Stimulated activated naive CD4-positive, alpha-beta T cell (primary cell): ENCODE measurements at regions not wholly inside any gene's neighbourhood (a gene's known extent, or its start where the extent isn't known, plus 50 kb on each side); places are given as distances from the start of the nearest gene placed in this dataset.

Experiments
- DNase-seq, 6 experiments: peaks; one replicate each; lab custom pipeline; 2025; lab: John Stamatoyannopoulos, UW

DNA sequence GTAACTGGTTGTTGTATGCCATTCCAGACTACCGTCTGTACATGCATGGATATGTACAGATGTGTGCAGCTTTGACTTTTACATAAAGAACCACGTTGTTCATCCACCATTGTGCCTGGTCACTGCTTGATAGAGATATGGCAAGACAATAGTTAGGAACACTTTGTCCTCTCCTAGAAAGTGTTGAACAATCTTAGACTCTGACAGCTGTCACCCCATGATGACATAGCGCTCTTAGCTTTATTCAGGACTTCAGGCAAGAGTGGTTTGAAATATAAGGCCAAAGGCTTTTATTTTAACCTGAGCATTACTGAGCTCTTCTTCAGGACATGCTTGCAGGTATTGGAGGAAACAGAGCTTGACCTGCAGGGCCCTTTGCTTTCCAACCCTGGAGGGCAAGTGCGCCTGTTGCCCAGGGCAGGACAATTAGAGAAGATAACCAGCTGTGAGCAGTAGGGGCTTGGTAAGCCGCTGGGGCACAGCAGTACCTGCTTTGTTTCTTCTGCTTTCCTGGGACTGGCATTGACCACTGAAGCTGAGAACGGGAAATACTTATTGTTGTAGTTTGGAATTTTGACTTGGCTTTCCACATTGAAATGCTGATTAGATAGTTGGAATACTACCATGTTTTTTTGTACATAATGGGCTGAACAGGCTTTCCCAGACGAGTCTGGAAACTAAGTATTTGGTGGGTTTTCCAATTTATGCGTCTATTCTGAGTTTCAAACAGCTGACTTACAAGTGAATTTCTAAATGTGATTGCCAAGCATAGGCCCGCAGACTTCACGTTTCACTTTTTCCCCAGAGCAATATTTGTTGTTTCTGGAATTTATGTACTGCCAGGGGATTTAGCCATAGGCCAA, 51.1 kb downstream of the GARRE1 start:
- no peak for DNase-seq

GRCh38 chr19:34306213-34306661, 51.9 kb downstream of the GARRE1 start:
- DNase-seq: no peak

- DNase-seq: no peak
Observed at GRCh38 chr19:34306824-34307223, 52.5 kb downstream of the GARRE1 start.

DNA sequence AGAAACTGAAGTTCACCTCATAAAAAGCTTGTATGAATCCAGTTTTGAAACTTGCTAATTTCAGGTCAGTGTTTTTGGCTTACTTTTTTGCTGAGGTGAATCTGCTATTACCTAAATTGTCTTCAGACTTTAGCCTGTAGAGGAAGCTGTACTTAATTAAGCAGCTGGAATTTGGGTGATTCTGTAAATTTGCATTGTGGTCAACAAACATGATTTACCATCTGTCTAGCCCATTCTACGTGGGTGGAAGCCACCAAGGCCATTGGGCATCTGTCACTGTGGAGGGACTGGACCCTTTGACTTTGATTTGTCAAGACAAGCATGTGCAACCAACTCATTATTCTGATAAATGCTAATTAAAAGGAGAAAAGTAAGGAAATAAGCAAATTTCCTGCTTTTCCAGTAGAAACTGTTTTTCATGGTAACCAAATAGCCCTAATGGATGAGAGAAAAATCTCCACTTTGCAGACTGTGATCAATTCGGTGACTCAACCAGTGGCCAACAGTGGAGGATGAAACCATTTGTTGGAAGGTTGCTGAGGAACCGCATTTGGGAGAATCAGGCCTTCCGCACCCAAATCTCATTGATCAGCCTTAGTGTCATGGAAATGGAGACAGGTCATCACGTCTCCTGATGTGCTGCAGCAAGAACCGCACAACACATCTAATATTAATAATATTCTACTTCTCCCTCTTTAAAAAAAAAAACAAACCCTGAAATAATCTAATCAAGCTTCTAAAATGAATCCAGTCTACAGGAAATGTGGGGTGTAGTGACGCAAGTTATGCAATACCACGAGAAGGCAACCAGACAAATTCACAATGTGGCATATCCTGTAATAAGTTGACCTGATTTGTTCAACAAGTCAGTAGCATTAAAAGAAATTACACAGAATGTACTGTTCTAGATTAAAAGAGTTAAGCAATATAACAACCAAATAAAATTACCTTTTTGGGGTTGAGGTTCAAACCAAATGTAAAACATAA, 54.3 kb downstream of the GARRE1 start:
- peak in 4 of 6 experiments; percentile 8 to 77 (median 71) for DNase-seq

DNA sequence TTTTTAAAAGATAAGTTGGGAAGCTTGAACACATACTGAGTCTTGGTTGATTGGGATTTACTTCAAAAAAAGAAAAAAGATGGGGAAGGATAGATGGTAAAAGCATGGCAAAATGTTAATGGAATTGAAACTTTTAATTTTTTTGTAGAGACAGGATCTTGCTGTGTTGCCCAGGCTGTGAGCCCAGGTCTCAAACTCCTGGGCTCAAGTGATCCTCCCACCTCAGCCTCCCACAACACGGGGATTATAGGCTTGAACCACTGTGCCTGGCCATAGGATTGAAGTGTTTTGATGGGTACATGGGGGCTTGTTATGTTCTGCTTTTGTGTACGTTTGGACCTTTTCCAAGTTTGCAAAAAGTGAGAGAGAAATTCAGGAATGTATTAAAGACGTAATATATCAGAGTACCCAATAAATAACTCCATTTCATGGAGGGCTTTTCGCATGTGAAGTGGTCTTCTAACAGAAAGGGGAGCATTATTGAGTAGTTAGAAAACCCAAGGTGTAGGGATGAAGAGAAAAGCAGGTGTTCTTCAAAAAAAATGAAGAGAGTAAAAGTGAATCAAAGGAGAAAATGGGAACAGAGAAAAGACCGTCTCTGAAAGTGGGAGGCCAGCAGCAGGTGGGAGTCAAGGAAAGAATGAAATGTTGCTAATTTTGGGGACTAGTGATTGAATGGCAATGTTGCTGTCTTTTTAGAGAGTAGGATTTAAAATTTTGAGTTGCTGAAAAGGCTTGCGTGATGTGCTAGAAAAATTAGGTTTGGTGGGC, 55.2 kb downstream of the GARRE1 start:
- DNase-seq: no peak

DNA sequence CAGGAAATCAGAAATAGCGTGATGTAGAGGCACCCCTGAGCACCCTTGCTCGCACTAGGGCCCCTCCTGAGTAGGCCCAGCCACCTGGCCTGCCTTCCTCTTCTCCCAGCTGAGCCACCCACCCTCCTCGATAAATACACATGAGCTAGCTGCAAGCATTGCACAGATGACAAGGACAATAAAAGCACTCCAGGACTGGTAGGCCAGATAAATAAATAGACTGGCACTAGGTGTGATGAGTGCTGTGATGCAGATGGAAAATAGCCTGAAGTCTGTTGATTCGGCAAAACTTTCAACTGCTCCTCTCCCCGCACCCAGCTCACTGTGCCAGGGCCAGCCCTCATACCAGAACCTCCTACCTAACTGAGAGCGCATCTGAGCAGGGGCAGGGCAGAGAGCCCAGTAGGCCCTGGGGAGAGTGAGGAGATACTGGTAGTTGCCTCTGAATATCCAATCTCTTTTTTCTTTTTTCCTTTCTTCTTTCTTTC, 54.5 kb upstream of the GPI start:
- DNase-seq: peak in 1 of 6 experiments; percentile 3

DNA sequence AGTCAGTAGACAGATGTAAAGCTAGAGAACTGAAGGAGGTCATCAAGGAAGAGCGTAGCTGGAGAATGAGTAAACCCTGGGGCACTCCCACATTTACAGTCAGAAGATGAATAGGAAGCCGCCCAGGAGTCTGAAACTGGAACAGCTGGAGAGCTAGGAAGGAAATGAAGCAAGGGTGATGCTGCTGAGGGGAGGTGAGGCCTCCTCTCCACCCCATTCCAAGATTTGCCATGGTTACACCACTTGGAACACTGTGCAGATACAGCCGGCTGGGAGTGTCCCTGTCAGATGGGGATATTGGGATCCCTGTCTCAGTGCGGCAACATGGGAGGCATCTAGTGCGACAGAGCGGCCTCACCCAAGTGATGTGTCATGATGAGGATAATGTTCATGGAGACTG, 51.8 kb upstream of the GPI start:
- DNase-seq: no peak

DNA sequence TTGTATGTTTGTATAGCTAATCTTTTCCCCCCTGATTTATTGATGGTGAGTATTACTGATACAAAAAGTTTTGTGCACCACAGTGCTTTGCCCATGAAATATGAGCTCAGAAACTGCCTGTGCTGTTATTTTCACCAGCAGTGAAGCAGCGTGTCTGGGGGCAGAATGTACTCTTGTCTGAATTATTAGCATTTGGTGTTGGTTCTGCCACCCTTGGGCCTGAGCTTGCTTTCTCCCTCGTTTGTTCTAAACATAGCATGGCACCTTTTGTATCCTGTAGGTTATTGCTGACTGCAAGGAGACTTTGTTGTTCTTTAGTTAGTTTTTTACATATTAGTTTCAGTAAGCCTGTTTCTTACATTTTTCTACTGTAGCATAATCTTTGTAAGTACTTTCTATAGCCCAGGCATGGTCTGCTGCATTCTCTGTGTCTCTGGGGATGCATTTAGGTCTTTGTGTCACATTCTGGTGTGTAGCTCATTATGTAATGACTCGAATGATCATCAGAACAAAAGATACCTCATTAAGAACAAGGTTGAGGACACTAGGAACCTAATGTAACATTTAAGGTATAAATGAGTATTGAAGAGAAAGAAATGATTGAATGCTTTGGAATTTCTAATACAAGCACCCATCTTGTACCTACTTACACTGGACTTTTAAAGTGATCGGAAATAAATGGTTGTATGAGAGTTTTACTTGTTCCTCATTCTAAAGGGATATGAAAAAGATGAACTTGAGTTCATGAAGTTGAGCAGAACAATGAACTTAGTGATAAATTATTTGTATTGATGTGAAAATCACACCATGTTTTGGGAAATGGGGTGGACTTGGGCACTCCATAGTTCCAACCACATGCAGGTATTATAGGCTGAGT, 50.3 kb upstream of the GPI start:
- DNase-seq: no peak
